Gastrocnemius medialis (tissue), 4 donors: ENCODE measurements at regions not wholly inside any gene's neighbourhood (a gene's known extent, or its start where the extent isn't known, plus 50 kb on each side); places are given as distances from the start of the nearest gene placed in this dataset.

Source experiments
- ATAC-seq, 2 donors: fragments of 150-250 bp; one replicate each; pipeline ENCODE4 v1.9.1; 2016
- DNase-seq, 2 donors: peaks; one replicate each; pipeline ENCODE4 v3.0.0-alpha.2; 2019
- H3K27ac ChIP-seq, 4 donors: fragments of 200-600 bp; sonication (generic); 1 replicate in 1 of 4; 2 replicates in 3 of 4; pipeline ENCODE4 v1.5.1; 2016 to 2018; ENCODE audit warnings: mild to moderate bottlenecking in 2 of 4, moderate library complexity in 1 of 4
- H3K27me3 ChIP-seq, 3 donors: fragments of 200-600 bp; sonication (generic) in 2 of 3; 1 replicate in 1 of 3; 2 replicates in 2 of 3; pipeline versions ENCODE4 v1.5.1 to v1.6.0; 2016 to 2019; ENCODE audit warnings: mild to moderate bottlenecking in 1 of 3, moderate library complexity in 1 of 3
- H3K36me3 ChIP-seq, 2 donors: fragments of 200-600 bp; sonication (generic) in 1 of 2; one replicate each; pipeline ENCODE4 v1.5.1; 2017 to 2018
- H3K4me1 ChIP-seq, 2 donors: fragments of 200-600 bp; sonication (generic) in 1 of 2; one replicate each; pipeline ENCODE4 v1.5.1; 2016 to 2017; ENCODE audit warnings: mild to moderate bottlenecking in 2 of 2
- H3K4me3 ChIP-seq, 4 donors: fragments of 200-600 bp; sonication (generic) in 3 of 4; 1 replicate in 1 of 4; 2 replicates in 3 of 4; pipeline ENCODE4 v1.5.1; 2016 to 2019; ENCODE audit warnings: mild to moderate bottlenecking in 2 of 4
- H3K9me3 ChIP-seq, 3 donors: fragments of 200-600 bp; sonication (generic) in 2 of 3; 1 replicate in 1 of 3; 2 replicates in 2 of 3; pipeline ENCODE4 v1.5.1; 2016 to 2019
- POLR2A ChIP-seq, 2 donors: fragments of 450-650 bp; IDR thresholded peaks; one replicate each; pipeline ENCODE4 v1.6.1; 2017; ENCODE audit warnings: antibody characterized with exemption in 2 of 2, mild to moderate bottlenecking in 2 of 2, moderate library complexity in 2 of 2
- in situ Hi-C, 4 donors: fragments of 200-750 bp; cut with MboI; loops; one replicate each; pipeline versions ENCODE4 v1.15.0 to v1.8.0; 2017; ENCODE audit warnings: low sequenced_read_pairs in 4 of 4
- intact Hi-C: fragments of 100-400 bp; cut with DNase I; formaldehyde crosslinking; loops from one replicate; pipeline ENCODE4 v1.15.1; 2023; ENCODE audit warnings: low total_unique reads
- TF ChIP-seq, protein P1 (sequence below), 5 experiments: fragments of 450-650 bp in 3 of 5; fragments of 200-600 bp in 2 of 5; sonication (generic) in 2 of 5; IDR thresholded peaks in 4 of 5; conservative IDR thresholded peaks in 1 of 5; 1 replicate in 4 of 5; 2 replicates in 1 of 5; pipeline ENCODE4 v1.5.1; 2016 to 2019; ENCODE audit warnings: antibody characterized with exemption in 5 of 5, mild to moderate bottlenecking in 3 of 5, moderate library complexity in 3 of 5

- Histone ChIP-seq H3K4me1 (no peaks in the 10 kb centered on the region), H3K36me3 (no peaks in the 10 kb centered on the region), H3K27me3 (no peaks in the 10 kb centered on the region), H3K9me3 (no peaks in the 10 kb centered on the region), H3K4me3 (no peak overlapping the region), H3K27ac (no peak overlapping the region)
- no peak for DNase-seq
- ATAC-seq, result no peak
- TF ChIP-seq POLR2A (IDR thresholded peaks at IDR 0.05), result no peak
- TF ChIP-seq, protein P1, sequence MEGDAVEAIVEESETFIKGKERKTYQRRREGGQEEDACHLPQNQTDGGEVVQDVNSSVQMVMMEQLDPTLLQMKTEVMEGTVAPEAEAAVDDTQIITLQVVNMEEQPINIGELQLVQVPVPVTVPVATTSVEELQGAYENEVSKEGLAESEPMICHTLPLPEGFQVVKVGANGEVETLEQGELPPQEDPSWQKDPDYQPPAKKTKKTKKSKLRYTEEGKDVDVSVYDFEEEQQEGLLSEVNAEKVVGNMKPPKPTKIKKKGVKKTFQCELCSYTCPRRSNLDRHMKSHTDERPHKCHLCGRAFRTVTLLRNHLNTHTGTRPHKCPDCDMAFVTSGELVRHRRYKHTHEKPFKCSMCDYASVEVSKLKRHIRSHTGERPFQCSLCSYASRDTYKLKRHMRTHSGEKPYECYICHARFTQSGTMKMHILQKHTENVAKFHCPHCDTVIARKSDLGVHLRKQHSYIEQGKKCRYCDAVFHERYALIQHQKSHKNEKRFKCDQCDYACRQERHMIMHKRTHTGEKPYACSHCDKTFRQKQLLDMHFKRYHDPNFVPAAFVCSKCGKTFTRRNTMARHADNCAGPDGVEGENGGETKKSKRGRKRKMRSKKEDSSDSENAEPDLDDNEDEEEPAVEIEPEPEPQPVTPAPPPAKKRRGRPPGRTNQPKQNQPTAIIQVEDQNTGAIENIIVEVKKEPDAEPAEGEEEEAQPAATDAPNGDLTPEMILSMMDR (IDR thresholded peaks at IDR 0.05 in 4 of 5, conservative IDR thresholded peaks at IDR 0.05 in 1 of 5), result no peak
- intact Hi-C loops (no loop called here), in situ Hi-C loops (no loop called here)
Measured at GRCh38 chr13:72545030-72545719, 182.3 kb downstream of the MZT1 start.

- DNase-seq (no peak), ATAC-seq (no peak)
- Histone ChIP-seq H3K27ac (no peak overlapping the region), H3K9me3 (no peaks in the 10 kb centered on the region), H3K27me3 (no peaks in the 10 kb centered on the region), H3K4me3 (no peak overlapping the region), H3K36me3 (no peaks in the 10 kb centered on the region), H3K4me1 (no peaks in the 10 kb centered on the region)
- intact Hi-C loops (no loop called here), in situ Hi-C loops (no loop called here)
- no peak for TF ChIP-seq POLR2A (IDR thresholded peaks at IDR 0.05)
- TF ChIP-seq, protein P1 (IDR thresholded peaks at IDR 0.05 in 4 of 5, conservative IDR thresholded peaks at IDR 0.05 in 1 of 5), result no peak
Measured at GRCh38 chr13:72544042-72544441, 183.4 kb downstream of the MZT1 start.

DNA sequence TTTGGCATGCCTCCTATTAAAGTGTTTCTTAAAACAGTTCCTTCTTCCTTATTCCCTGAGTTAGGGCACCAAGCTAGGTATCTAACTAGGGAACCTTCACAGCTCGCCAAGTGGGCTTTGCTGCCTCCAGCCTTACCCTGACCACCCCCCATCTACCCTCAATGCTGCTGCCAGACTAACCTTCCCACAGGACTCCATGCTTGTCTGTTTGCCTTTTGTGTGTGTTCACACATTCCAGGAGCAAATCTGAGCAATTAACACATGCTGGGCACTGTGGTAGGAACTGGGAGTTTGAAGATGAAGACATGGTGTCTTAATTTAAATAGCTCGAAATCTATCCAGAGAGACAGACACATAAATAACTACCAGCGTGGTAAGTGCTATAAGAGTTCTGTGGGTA is 185.2 kb downstream of the MZT1 start:
- no peak for ATAC-seq
- intact Hi-C loops, result no loop called here
- TF ChIP-seq, protein P1 (IDR thresholded peaks at IDR 0.05 in 4 of 5, conservative IDR thresholded peaks at IDR 0.05 in 1 of 5), result no peak
- no peak for TF ChIP-seq POLR2A (IDR thresholded peaks at IDR 0.05)
- Histone ChIP-seq H3K36me3 (no peaks in the 10 kb centered on the region), H3K27ac (no peak overlapping the region), H3K4me3 (no peak overlapping the region), H3K4me1 (no peaks in the 10 kb centered on the region), H3K9me3 (no peaks in the 10 kb centered on the region), H3K27me3 (no peaks in the 10 kb centered on the region)
- in situ Hi-C loops, result no loop called here
- DNase-seq, result no peak

GRCh38 chr13:72541674-72542073 is 185.8 kb downstream of the MZT1 start:
- intact Hi-C loops, result no loop called here
- H3K36me3 ChIP-seq, result no peaks in the 10 kb centered on the region
- no peak for ATAC-seq
- no peaks in the 10 kb centered on the region for H3K4me1 ChIP-seq
- in situ Hi-C loops, result no loop called here
- TF ChIP-seq, protein P1 (IDR thresholded peaks at IDR 0.05 in 4 of 5, conservative IDR thresholded peaks at IDR 0.05 in 1 of 5), result no peak
- no peak for TF ChIP-seq POLR2A (IDR thresholded peaks at IDR 0.05)
- no peak overlapping the region for H3K27ac ChIP-seq
- no peak for DNase-seq
- H3K4me3 ChIP-seq, result no peak overlapping the region
- no peaks in the 10 kb centered on the region for H3K9me3 ChIP-seq
- H3K27me3 ChIP-seq, result no peaks in the 10 kb centered on the region

- ATAC-seq (no peak), DNase-seq (no peak)
- intact Hi-C loops (no loop called here), in situ Hi-C loops (no loop called here)
- no peak overlapping the region for H3K4me3 ChIP-seq
- no peaks in the 10 kb centered on the region for H3K27me3 ChIP-seq
- H3K36me3 ChIP-seq, result no peaks in the 10 kb centered on the region
- TF ChIP-seq, protein P1 (IDR thresholded peaks at IDR 0.05 in 4 of 5, conservative IDR thresholded peaks at IDR 0.05 in 1 of 5), result no peak
- TF ChIP-seq POLR2A (IDR thresholded peaks at IDR 0.05), result no peak
- H3K4me1 ChIP-seq, result no peaks in the 10 kb centered on the region
- H3K27ac ChIP-seq, result no peak overlapping the region
- no peaks in the 10 kb centered on the region for H3K9me3 ChIP-seq
Measured at GRCh38 chr13:72540881-72541280, 186.5 kb downstream of the MZT1 start.
